Uterus (tissue), 2 donors: ENCODE measurements at regions not wholly inside any gene's neighbourhood (a gene's known extent, or its start where the extent isn't known, plus 50 kb on each side); places are given as distances from the start of the nearest gene placed in this dataset.

Source experiments
- CTCF ChIP-seq, 4 experiments: fragments of 200-600 bp in 2 of 4; fragments of 450-650 bp in 2 of 4; sonication (generic) in 2 of 4; IDR thresholded peaks; one replicate each; pipeline ENCODE4 v1.5.1; 2016 to 2019; ENCODE audit warnings: antibody characterized with exemption in 4 of 4, mild to moderate bottlenecking in 2 of 4, moderate library complexity in 1 of 4
- POLR2A ChIP-seq, 2 donors: fragments of 450-650 bp; IDR thresholded peaks; one replicate each; pipeline ENCODE4 v1.6.1; 2016; ENCODE audit warnings: antibody characterized with exemption in 2 of 2, mild to moderate bottlenecking in 1 of 2, moderate library complexity in 1 of 2

GRCh38 chr22:47884200-47884599, 1121.8 kb downstream of the TBC1D22A start:
- TF ChIP-seq POLR2A (IDR thresholded peaks at IDR 0.05) (no peak), CTCF (IDR thresholded peaks at IDR 0.05) (no peak)
